K562 (cell line): ENCODE measurements at regions not wholly inside any gene's neighbourhood (a gene's known extent, or its start where the extent isn't known, plus 50 kb on each side); places are given as distances from the start of the nearest gene placed in this dataset.

Experiments used
- CTCF ChIP-seq, 3 experiments: IDR thresholded peaks in 2 of 3; conservative IDR thresholded peaks in 1 of 3; 2 replicates each; pipeline ENCODE4 v1.5.1; 2011 to 2012; ENCODE audit warnings: low read length in 3 of 3, mild to moderate bottlenecking in 3 of 3, control low read depth in 2 of 3, improper control_type of control experiment in 1 of 3, inconsistent platforms in 1 of 3, low read depth in 1 of 3, mixed read lengths in 1 of 3, moderate library complexity in 1 of 3; ENCODE audit not compliant: insufficient read depth in 2 of 3
- FOXK1 ChIP-seq: sonication (generic); formaldehyde crosslinking; IDR thresholded peaks from 2 replicates; pipeline ENCODE4 v1.8.0; 2022; ENCODE audit warnings: missing genetic modification reagents, mild to moderate bottlenecking, borderline replicate concordance
- GTF3C2 ChIP-seq: IDR thresholded peaks from 3 replicates; pipeline ENCODE4 v1.6.1; 2011; ENCODE audit warnings: borderline replicate concordance, mild to moderate bottlenecking, moderate library complexity; ENCODE audit not compliant: insufficient read length; ENCODE audit errors: extremely low read depth
- JUNB ChIP-seq: fragments of 450-650 bp; formaldehyde crosslinking; conservative IDR thresholded peaks from 2 replicates; pipeline ENCODE4 v1.4.0; 2020; ENCODE audit warnings: mild to moderate bottlenecking
- KAT7 ChIP-seq: sonication (generic); formaldehyde crosslinking; IDR thresholded peaks from 2 replicates; pipeline ENCODE4 v1.8.0; 2022; ENCODE audit warnings: missing genetic modification reagents, mild to moderate bottlenecking, borderline replicate concordance
- NRF1 ChIP-seq, 2 experiments: fragments of 450-650 bp; IDR thresholded peaks in 1 of 2; conservative IDR thresholded peaks in 1 of 2; 2 replicates each; pipeline ENCODE4 v1.6.1; 2014; ENCODE audit warnings: mild to moderate bottlenecking in 2 of 2
- TARDBP ChIP-seq: fragments of 450-650 bp; IDR thresholded peaks from 2 replicates; pipeline ENCODE4 v1.6.1; 2016
- ZNF764 ChIP-seq: fragments of 250-450 bp; sonication (Bioruptor Pico); IDR thresholded peaks from 2 replicates; pipeline ENCODE4 v1.4.0; 2020; ENCODE audit warnings: low read depth, mild to moderate bottlenecking, moderate library complexity

GRCh38 chr3:29088579-29088978 is 192.3 kb upstream of the RBMS3 start:
- no peak for TF ChIP-seq TARDBP
- no peak for TF ChIP-seq NRF1 (conservative IDR thresholded peaks at IDR 0.05 in 1 of 2, IDR thresholded peaks at IDR 0.05 in 1 of 2)
- TF ChIP-seq JUNB (CRISPR knock-in tag) = no peak
- TF ChIP-seq ZNF764 (CRISPR knock-in tag) = no peak
- no peak for TF ChIP-seq GTF3C2
- TF ChIP-seq KAT7 (CRISPR knock-in tag) = no peak
- TF ChIP-seq CTCF (IDR thresholded peaks at IDR 0.05 in 2 of 3, conservative IDR thresholded peaks at IDR 0.05 in 1 of 3; ENCODE audit: insufficient read depth in 2 of 3, low read depth in 1 of 3, low read length in 3 of 3) = no peak
- TF ChIP-seq FOXK1 (CRISPR knock-in tag) = no peak
